ENCODE measurements at regions not wholly inside any gene's neighbourhood (a gene's known extent, or its start where the extent isn't known, plus 50 kb on each side); places are given as distances from the start of the nearest gene placed in this dataset.
"Not testable (repeated sequence)": the region's sequence is repeated elsewhere in the genome, so short reads cannot be mapped to it uniquely, and the experiment has no call there.

DNA sequence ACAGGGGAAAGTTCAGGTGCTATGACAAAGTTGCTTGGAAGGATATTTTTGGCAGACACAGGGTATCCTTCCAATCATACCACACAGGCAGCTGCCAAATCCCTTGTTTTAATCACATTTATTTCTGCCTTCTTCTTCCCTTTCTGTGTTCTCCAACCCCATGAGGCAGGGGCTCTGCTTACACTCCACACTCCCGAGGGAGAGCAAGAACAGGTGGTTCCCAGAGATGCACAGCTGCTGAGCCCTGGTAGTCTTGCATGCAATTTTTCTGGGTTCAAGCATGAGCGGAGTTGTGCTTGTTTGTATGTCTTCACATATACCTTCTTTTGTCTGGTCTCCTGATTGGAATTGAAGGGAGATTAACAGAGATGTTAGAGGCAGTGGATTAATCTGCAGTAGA, 251.7 kb upstream of the ST6GAL2 start:
- Mint-ChIP-seq H3K27ac (no peak overlapping the region), H3K4me3 (no peak overlapping the region), H3K4me1 (no peaks in the 10 kb centered on the region), H3K9me3 (no peaks in the 10 kb centered on the region), H3K27me3 (no peaks in the 10 kb centered on the region), H3K36me3 (ENCODE audit: low read depth) (no peaks in the 10 kb centered on the region)
- DNase-seq, result no peak
- no peak for ATAC-seq

DNA sequence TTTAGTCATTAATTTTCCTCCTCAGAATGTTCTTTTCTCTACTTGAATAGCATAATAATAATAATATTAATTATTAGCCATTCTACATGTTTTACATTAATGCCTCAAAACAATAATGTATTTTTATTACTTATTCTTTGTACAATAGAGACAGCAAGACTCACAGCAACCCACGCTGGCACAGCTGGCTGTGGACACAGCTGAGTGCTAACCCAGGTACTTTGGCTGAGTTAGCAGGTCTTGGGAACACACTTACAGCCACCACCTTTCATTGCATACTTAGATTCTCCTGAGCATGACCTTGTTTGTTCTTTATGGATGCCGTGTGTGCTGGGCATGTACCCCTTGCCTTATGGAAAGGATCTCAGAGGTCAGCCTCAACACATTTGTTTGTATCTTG, 260.2 kb upstream of the ST6GAL2 start:
- Mint-ChIP-seq H3K4me1 (no peaks in the 10 kb centered on the region), H3K27me3 (no peaks in the 10 kb centered on the region), H3K27ac (no peak overlapping the region), H3K4me3 (no peak overlapping the region), H3K36me3 (ENCODE audit: low read depth) (no peaks in the 10 kb centered on the region), H3K9me3 (peaks cover 7% of the 10 kb centered on the region)
- DNase-seq, result no peak
- ATAC-seq, result no peak

DNA sequence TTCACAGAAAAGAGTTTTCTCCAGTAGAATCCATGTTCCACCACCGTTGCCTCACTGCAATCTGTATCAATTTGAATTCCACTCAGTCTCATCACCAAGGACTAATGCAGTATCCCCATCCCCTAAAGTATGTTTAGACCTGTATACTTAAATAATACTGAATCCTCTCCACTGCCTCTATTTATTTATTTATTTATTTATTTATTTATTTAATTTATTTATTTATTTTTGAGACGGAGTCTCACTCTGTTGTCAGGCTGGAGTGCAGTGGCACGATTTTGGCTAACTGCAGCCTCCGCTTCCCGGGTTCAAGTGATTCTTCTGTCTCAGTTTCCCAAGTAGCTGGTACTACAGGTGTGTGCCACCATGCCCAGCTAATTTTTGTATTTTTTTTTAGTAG, 260.7 kb upstream of the ST6GAL2 start:
- H3K36me3 Mint-ChIP-seq (ENCODE audit: low read depth); H3K4me3 Mint-ChIP-seq; ATAC-seq; DNase-seq; H3K27ac Mint-ChIP-seq; H3K27me3 Mint-ChIP-seq; H3K9me3 Mint-ChIP-seq; H3K4me1 Mint-ChIP-seq: not testable (repeated sequence)

DNA sequence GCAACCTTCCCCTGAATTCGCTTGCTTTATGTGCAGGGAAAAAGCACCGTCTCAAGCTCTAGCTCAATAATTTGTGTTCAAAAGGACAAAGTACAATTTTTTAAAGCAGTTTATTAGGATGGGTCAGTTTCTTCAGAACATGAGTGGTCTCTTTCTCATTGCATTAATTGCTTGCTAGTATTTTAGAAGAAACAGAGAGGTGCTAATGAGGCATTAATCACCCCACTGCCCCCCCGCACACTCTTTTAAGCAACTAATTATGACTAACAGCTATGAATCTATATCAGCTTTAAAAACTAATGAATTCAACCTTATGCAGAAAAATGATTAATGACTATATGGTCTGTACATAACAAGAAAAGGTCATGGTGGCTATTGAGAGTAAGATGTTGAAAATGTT, 262.1 kb upstream of the ST6GAL2 start:
- DNase-seq, result no peak
- H3K27me3 Mint-ChIP-seq, result no peaks in the 10 kb centered on the region
- no peak for ATAC-seq
- H3K9me3 Mint-ChIP-seq, result peaks cover 7% of the 10 kb centered on the region
- no peak overlapping the region for H3K4me3 Mint-ChIP-seq
- no peaks in the 10 kb centered on the region for H3K36me3 Mint-ChIP-seq (ENCODE audit: low read depth)
- no peak overlapping the region for H3K27ac Mint-ChIP-seq
- H3K4me1 Mint-ChIP-seq, result no peaks in the 10 kb centered on the region

DNA sequence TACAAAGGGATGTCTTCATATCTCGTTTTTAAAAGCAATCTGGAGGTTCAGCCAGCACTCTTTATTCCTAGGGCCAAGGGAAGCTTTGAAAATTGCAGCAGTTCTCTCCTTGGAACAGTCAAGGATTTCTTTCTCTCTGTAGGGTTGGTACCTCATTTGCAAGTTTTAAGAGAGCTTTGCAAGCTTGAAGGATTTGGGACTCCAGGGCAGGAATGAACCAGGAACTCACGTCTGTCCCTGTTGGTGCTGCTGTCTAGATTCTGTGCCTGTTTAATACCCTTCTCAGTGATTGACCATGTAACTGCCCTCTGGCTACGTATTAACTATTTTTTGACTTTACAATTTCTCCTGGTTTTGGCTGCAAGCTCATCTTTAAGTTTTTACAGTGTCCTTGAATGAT, 262.5 kb upstream of the ST6GAL2 start:
- no peak overlapping the region for H3K4me3 Mint-ChIP-seq
- H3K36me3 Mint-ChIP-seq (ENCODE audit: low read depth), result no peaks in the 10 kb centered on the region
- ATAC-seq, result no peak
- no peak overlapping the region for H3K27ac Mint-ChIP-seq
- no peak for DNase-seq
- H3K27me3 Mint-ChIP-seq, result no peaks in the 10 kb centered on the region
- H3K4me1 Mint-ChIP-seq, result no peaks in the 10 kb centered on the region
- peaks cover 7% of the 10 kb centered on the region for H3K9me3 Mint-ChIP-seq

DNA sequence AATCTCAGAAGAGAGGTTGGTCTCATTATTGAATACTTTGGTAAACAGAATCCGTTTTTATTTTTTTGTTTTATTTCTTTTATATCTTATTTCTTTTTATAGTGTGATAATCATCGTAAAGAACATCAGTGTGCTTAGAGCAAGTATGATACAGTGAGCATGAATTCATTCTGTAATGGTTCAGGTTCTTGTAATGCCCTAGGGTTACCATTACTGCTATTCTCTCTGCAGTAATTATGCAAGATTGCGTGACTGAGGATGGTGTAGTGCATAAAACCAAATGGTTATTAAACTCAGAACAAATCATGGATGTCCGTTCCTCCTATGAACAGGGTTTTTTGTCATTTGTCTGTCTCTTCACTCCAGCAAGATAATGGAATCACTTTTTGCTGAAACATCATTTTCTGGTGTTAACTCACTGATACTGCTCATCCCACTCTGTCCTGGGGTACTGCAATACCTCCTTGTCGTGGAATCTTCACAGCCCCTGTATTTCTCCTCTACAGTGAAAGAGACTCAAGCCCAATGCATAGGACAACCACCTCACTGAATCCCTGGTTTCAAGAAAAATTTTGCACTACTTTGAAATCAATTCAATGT, 274.8 kb upstream of the ST6GAL2 start:
- H3K9me3 Mint-ChIP-seq, result peaks cover 10% of the 10 kb centered on the region
- H3K27ac Mint-ChIP-seq, result no peak overlapping the region
- ATAC-seq (no peak), DNase-seq (no peak)
- H3K4me1 Mint-ChIP-seq, result no peaks in the 10 kb centered on the region
- no peak overlapping the region for H3K4me3 Mint-ChIP-seq
- no peaks in the 10 kb centered on the region for H3K36me3 Mint-ChIP-seq (ENCODE audit: low read depth)
- no peaks in the 10 kb centered on the region for H3K27me3 Mint-ChIP-seq

DNA sequence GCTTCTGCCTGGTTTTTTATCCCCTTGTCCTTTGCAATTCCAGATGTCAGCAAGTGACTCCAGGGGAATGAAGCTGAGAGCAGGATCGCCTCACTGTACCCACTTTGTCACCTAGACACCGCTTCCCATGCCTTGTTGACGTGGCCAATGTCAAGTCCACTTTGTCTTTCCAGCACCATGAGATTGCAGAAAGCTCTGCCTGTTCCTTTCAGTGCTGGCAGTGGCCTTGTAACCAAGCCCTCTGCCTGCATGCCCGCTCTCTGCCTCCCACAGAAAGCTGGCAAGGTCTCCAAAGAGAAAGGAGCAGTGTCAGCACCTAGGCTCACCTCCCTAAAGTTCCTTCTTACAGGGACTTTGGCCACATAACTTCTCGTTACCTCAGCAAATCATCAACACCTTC, 282.2 kb upstream of the ST6GAL2 start:
- Mint-ChIP-seq H3K4me1 (no peaks in the 10 kb centered on the region), H3K36me3 (ENCODE audit: low read depth) (no peaks in the 10 kb centered on the region), H3K27ac (no peak overlapping the region), H3K4me3 (no peak overlapping the region), H3K9me3 (no peaks in the 10 kb centered on the region), H3K27me3 (no peaks in the 10 kb centered on the region)
- ATAC-seq (no peak), DNase-seq (no peak)

DNA sequence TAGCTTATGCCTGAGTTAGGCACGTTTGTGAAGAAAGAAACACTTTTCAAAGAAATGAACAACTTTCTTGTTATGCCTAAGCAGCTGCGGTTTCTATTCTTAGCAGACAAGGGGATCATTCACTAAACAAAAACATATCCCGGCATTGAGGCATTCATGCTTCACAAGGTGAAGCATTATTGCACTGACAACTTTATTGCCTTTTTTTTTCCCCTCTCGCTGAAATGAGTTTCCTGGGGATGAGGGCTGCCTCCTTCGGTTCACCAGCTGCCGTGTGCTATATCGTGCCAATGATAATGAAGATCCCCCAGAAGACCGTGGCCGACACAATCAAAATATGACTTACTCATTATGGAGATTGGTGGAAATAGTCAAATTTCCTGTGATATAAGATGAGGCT, 288.2 kb upstream of the ST6GAL2 start:
- Mint-ChIP-seq H3K4me3 (no peak overlapping the region), H3K9me3 (peaks cover 6% of the 10 kb centered on the region), H3K27ac (no peak overlapping the region), H3K4me1 (no peaks in the 10 kb centered on the region), H3K36me3 (ENCODE audit: low read depth) (no peaks in the 10 kb centered on the region), H3K27me3 (no peaks in the 10 kb centered on the region)
- no peak for DNase-seq
- no peak for ATAC-seq

DNA sequence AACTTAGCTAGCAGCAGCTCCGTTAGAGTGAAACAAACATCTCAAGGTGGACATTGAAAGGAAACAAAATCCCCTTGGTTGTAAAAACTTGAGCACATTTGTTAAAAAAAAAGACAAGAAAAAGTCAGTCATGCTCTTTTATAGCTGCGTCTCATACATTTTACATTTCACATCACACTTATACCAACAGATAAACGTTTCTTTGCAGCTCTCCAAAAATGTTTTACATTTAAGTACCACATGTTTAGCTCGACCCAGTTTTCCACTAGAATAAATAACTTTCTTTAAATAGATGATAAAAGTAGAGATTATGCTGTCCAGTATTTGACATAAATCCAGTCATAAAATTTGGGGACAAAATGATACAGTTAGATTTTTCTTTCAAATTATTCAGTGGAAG, 297.0 kb upstream of the ST6GAL2 start:
- no peak overlapping the region for H3K27ac Mint-ChIP-seq
- H3K9me3 Mint-ChIP-seq, result no peaks in the 10 kb centered on the region
- no peak overlapping the region for H3K4me3 Mint-ChIP-seq
- H3K4me1 Mint-ChIP-seq, result no peaks in the 10 kb centered on the region
- H3K27me3 Mint-ChIP-seq, result no peaks in the 10 kb centered on the region
- ATAC-seq (no peak), DNase-seq (no peak)
- no peaks in the 10 kb centered on the region for H3K36me3 Mint-ChIP-seq (ENCODE audit: low read depth)

DNA sequence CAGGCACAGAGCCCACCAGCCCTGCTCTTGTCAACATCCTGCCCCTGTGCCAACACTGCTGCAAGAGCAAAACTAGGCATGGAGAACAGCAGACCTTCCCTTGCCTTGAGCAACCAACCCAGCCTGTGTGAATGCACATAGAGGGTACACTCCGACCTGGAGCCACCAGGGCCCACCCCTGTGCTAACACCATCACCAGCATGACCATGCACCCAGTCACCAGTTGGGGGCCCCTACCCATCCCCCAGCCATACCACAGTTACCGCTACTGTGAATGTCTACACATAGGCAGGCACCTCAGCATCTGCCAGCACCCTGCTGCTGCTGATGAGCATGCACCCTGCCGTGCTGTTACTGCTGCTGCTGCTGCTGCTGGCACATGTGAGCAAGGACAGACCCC, 301.9 kb upstream of the ST6GAL2 start:
- Mint-ChIP-seq H3K4me1 (no peaks in the 10 kb centered on the region), H3K27me3 (no peaks in the 10 kb centered on the region), H3K9me3 (peaks cover 10% of the 10 kb centered on the region), H3K27ac (no peak overlapping the region), H3K4me3 (no peak overlapping the region), H3K36me3 (ENCODE audit: low read depth) (no peaks in the 10 kb centered on the region)
- ATAC-seq (no peak), DNase-seq (no peak)

DNA sequence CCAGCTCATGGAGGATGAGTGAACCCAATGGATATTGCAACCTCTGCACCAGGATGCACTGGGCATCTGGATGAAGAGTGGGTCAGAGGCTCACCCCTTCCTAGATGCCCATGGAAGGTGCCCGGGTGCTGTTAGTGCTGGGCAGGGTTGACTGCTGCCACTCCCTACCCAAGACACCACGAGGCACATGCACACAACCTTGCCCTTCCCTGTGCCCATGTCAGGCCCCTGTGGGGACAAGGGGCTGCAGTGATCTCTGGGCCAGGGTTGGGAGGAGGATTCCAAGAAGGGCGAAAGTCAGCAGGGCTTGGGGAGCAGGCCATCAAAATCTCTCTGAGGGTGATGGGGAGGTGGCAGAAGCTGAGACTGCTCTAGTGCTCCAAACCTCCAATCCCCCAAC, 309.7 kb upstream of the ST6GAL2 start:
- Mint-ChIP-seq H3K4me3 (no peak overlapping the region), H3K36me3 (ENCODE audit: low read depth) (no peaks in the 10 kb centered on the region), H3K4me1 (no peaks in the 10 kb centered on the region), H3K9me3 (peaks cover 3% of the 10 kb centered on the region), H3K27ac (no peak overlapping the region), H3K27me3 (no peaks in the 10 kb centered on the region)
- DNase-seq, result no peak
- no peak for ATAC-seq

DNA sequence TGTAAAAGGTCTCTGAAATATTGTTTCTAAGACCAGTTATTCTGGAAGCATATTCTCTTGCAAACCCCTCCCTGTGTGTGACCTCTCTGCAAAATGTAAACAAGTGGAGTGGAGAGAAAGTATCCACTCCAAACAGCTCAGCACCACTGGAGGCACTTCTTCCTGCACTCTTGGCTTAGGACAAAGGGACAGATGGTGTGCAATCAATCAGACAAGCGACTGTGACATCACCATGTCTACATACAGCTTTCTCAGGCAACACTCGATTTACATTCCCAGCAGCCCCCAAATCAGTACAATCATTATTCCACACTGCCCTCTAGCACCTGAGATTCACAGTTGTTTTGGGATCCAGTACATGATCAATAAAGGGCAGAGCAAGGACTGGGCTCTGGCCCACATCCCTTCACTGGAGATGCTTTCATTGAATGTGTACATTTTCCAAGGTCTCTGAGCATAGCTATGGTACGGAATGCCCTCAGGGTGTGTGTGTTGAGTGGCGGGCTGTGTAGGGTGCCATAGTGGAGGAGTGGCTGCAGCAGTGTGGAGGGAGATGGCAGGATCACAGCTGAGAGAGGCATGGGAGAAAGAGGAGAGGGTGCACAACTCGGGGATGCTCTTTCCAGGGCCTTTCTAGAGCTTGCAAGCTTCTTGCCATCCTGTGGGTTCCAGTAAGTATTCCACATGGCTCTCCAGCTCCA, 311.8 kb upstream of the ST6GAL2 start:
- ATAC-seq (no peak), DNase-seq (no peak)
- Mint-ChIP-seq H3K27ac (no peak overlapping the region), H3K4me3 (no peak overlapping the region), H3K27me3 (no peaks in the 10 kb centered on the region), H3K36me3 (ENCODE audit: low read depth) (no peaks in the 10 kb centered on the region), H3K9me3 (peaks cover 8% of the 10 kb centered on the region), H3K4me1 (no peaks in the 10 kb centered on the region)

DNA sequence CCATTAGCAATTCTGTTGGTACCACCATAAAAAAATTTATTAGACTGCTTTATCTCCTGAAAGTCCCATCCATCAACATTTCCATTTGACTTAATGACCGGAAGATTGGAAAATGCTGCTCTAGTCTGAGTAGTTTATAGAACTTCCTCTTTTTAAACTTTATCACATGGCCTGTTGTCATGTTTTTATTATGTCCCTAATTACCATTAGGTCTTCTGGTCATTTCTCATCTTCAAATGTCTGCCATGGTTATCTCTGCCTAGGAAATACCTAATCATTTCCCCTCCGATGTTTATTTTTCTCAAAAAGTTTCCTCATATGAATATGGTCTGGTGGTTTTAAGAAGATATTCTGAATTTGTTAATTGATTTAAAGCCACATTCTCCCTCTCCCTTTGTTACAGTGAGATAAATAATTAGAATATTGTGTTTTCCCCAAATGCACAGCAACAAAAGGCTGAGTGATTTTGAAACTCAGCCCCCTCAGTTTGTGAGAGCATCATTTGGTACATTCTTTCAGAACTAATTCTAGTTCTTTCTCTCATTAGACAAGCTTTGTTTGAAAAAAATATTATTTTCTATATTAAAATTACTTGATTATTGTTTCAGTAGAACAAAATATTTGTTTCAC, 317.1 kb upstream of the ST6GAL2 start:
- H3K4me3 Mint-ChIP-seq, result no peak overlapping the region
- H3K4me1 Mint-ChIP-seq, result no peaks in the 10 kb centered on the region
- DNase-seq (no peak), ATAC-seq (no peak)
- H3K27ac Mint-ChIP-seq, result no peak overlapping the region
- H3K27me3 Mint-ChIP-seq, result no peaks in the 10 kb centered on the region
- H3K9me3 Mint-ChIP-seq, result peaks cover 12% of the 10 kb centered on the region
- H3K36me3 Mint-ChIP-seq (ENCODE audit: low read depth), result no peaks in the 10 kb centered on the region

DNA sequence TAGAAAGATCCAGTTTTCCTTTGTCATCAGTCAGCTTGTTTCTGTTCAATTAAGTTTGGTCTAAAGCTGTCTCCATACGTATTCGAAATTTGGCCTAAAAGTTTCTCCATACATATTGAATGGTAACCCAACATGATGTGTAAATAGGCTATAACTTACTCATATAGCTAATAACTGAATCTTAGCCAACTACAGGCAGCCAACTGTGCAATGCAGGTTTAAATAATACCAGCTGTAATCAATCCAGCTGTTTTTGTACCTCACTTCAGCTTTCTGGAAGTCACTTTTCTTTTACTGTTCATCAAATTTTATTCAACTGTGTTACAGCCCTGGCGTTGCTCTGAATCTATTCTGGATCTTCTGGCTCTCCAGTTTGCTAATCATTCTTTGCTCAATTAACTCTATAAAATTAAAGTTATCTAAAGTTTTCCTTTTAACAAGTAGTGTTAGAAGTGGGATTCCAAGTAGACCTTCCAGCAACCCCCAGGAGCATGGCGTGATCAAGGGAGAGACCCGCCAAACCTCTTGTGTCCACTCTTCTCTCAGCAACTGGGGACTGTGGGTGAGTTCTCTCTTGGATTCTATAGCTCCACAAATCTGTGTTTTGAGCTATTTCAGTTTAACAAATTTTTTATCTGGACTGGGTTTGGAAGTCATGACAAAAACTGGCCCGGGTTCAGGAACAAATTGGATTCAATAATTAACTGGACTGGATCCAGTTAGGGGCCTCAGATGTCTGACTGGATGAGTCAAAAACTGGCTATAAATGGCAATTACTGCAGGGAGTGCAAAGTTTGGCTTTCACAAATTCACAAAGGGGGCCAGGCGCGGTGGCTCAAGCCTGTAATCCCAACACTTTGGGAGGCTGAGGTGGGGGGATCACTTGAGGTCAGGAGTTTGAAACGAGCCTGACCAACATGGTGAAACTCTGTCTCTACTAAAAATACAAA, 329.7 kb upstream of the ST6GAL2 start:
- no peak for ATAC-seq
- no peaks in the 10 kb centered on the region for H3K27me3 Mint-ChIP-seq
- no peaks in the 10 kb centered on the region for H3K4me1 Mint-ChIP-seq
- DNase-seq, result no peak
- peaks cover 3% of the 10 kb centered on the region for H3K9me3 Mint-ChIP-seq
- no peaks in the 10 kb centered on the region for H3K36me3 Mint-ChIP-seq (ENCODE audit: low read depth)
- no peak overlapping the region for H3K4me3 Mint-ChIP-seq
- H3K27ac Mint-ChIP-seq, result no peak overlapping the region

DNA sequence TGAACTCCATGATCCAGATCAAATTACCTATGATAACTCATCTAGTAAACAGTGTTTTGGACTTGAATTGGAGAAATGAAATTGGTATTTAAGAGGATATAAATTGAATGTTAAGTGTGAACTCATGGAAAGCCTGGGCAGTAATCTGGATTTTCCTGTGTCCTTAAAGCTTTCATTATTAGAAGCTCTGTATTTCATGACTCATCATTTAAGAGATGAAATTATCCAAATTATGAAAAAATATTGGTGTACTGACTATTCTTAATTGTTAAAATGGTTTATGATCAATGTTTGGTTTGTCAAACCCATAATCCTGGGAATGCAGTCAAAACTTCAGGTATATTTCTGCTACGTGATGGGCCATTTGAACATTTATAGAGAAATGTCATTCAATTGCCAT, 332.2 kb upstream of the ST6GAL2 start:
- H3K27me3 Mint-ChIP-seq, result no peaks in the 10 kb centered on the region
- H3K9me3 Mint-ChIP-seq, result no peaks in the 10 kb centered on the region
- no peaks in the 10 kb centered on the region for H3K36me3 Mint-ChIP-seq (ENCODE audit: low read depth)
- H3K4me1 Mint-ChIP-seq, result no peaks in the 10 kb centered on the region
- H3K27ac Mint-ChIP-seq, result no peak overlapping the region
- DNase-seq (no peak), ATAC-seq (no peak)
- H3K4me3 Mint-ChIP-seq, result no peak overlapping the region

Measured in activated naive CD8-positive, alpha-beta T cell treated with anti-CD3 and anti-CD28 coated beads, Interleukin-2, amount 50 U/mL, for 24 hours (primary cell).